SK-N-MC (cell line): ENCODE measurements at regions not wholly inside any gene's neighbourhood (a gene's known extent, or its start where the extent isn't known, plus 50 kb on each side); places are given as distances from the start of the nearest gene placed in this dataset.

Experiments
- EZH2 ChIP-seq: fragments of 200-600 bp; sonication (generic); IDR thresholded peaks from one replicate; pipeline ENCODE4 v1.6.1; 2017; ENCODE audit warnings: antibody characterized with exemption
- POLR2AphosphoS5 ChIP-seq: IDR thresholded peaks from 2 replicates; pipeline ENCODE4 v1.6.1; 2012; ENCODE audit warnings: mild to moderate bottlenecking, low read depth, low read length, borderline replicate concordance

DNA sequence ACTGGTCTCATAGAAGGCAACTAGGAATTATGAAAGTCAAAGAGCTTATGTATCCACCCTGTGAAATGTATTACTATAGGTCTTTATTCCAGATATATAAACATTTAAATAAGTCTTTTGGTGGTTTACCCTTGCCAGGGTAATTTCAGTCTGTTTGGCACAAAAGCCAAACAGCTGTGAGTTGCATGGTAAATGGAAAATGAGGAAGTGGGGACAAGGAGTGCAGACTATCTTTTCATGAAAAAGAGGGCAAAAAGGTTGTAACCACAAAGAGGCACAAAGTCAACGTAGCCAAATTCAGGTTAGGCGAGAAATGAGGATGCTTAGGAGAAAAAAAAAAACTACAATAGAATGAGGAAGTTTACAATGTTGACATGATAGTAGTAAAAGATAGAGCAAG lies 492.3 kb upstream of the PRMT6 start:
- TF ChIP-seq EZH2 (no peak), POLR2AphosphoS5 (no peak)
